OCI-LY3 (cell line): ENCODE measurements at regions not wholly inside any gene's neighbourhood (a gene's known extent, or its start where the extent isn't known, plus 50 kb on each side); places are given as distances from the start of the nearest gene placed in this dataset.

Source experiments
- CTCF ChIP-seq: fragments of 200-600, 300-600 bp; sonication (generic); IDR thresholded peaks from 2 replicates; pipeline ENCODE4 v1.5.1; 2014; ENCODE audit warnings: antibody characterized with exemption, low read length, low read depth
- EZH2phosphoT487 ChIP-seq: fragments of 200-600 bp; shearing (Covaris generic); IDR thresholded peaks from 2 replicates; pipeline ENCODE4 v1.6.1; 2018; ENCODE audit warnings: antibody characterized with exemption, mixed run types, low read depth

- TF ChIP-seq CTCF: no peak
- no peak for TF ChIP-seq EZH2phosphoT487
Observed at GRCh38 chr6:90356012-90356421, 59.4 kb upstream of the BACH2 start.
